LHCN-M2 (cell line): ENCODE measurements at regions not wholly inside any gene's neighbourhood (a gene's known extent, or its start where the extent isn't known, plus 50 kb on each side); places are given as distances from the start of the nearest gene placed in this dataset.
A peak's percentile ranks its signal among the peaks of the same experiment; 100 is the strongest.
"Not testable (repeated sequence)": the region's sequence is repeated elsewhere in the genome, so short reads cannot be mapped to it uniquely, and the experiment has no call there.

Experiments used
- DNase-seq: peaks from one replicate; pipeline ENCODE4 v3.0.0-alpha.2; 2012; ENCODE audit warnings: low read depth

- not testable (repeated sequence) for DNase-seq
Observed at GRCh38 chr6:4334158-4334740, 198.9 kb upstream of the ECI2 start.

- DNase-seq, result peak; percentile 46
Observed at GRCh38 chr6:4327841-4328240, 192.5 kb upstream of the ECI2 start.

GRCh38 chr6:4324746-4325145 is 189.4 kb upstream of the ECI2 start:
- no peak for DNase-seq

- no peak for DNase-seq
Observed at GRCh38 chr6:4323322-4323721, 187.9 kb upstream of the ECI2 start.

- DNase-seq, result no peak
Observed at GRCh38 chr6:4322846-4323309, 187.5 kb upstream of the ECI2 start.

GRCh38 chr6:4322134-4322845 is 186.9 kb upstream of the ECI2 start:
- DNase-seq, result no peak

- DNase-seq, result peak; percentile 85
Observed at GRCh38 chr6:4320860-4321259, 185.5 kb upstream of the ECI2 start.

- peak; percentile 57 for DNase-seq
Observed at GRCh38 chr6:4319981-4320683, 184.8 kb upstream of the ECI2 start.

- no peak for DNase-seq
Observed at GRCh38 chr6:4318321-4318720, 182.9 kb upstream of the ECI2 start.

- DNase-seq, result peak; percentile 88
Observed at GRCh38 chr6:4316867-4317400, 181.6 kb upstream of the ECI2 start.

GRCh38 chr6:4314201-4314707 is 178.9 kb upstream of the ECI2 start:
- DNase-seq, result no peak

GRCh38 chr6:4313044-4313686 is 177.8 kb upstream of the ECI2 start:
- DNase-seq, result peak; percentile 91

- no peak for DNase-seq
Observed at GRCh38 chr6:4311976-4312860, 176.8 kb upstream of the ECI2 start.

- no peak for DNase-seq
Observed at GRCh38 chr6:4309540-4309939, 174.2 kb upstream of the ECI2 start.

GRCh38 chr6:4308364-4308763 is 173.0 kb upstream of the ECI2 start:
- no peak for DNase-seq

GRCh38 chr6:4304927-4305455 is 169.6 kb upstream of the ECI2 start:
- no peak for DNase-seq

- no peak for DNase-seq
Observed at GRCh38 chr6:4303638-4304037, 168.3 kb upstream of the ECI2 start.

- DNase-seq, result no peak
Observed at GRCh38 chr6:4302524-4302923, 167.1 kb upstream of the ECI2 start.

GRCh38 chr6:4301871-4302270 is 166.5 kb upstream of the ECI2 start:
- DNase-seq, result no peak

- no peak for DNase-seq
Observed at GRCh38 chr6:4300917-4301316, 165.5 kb upstream of the ECI2 start.

GRCh38 chr6:4299476-4299875 is 164.1 kb upstream of the ECI2 start:
- DNase-seq, result no peak
